GM12878 (cell line): ENCODE measurements at regions not wholly inside any gene's neighbourhood (a gene's known extent, or its start where the extent isn't known, plus 50 kb on each side); places are given as distances from the start of the nearest gene placed in this dataset.

Experiments used
- ATAC-seq: fragments of 200-7000 bp; cut with Tn5 transposase; 3 replicates; pipeline ENCODE4 v1.9.1; 2020; ENCODE audit warnings: mild to moderate bottlenecking, moderate library complexity
- BruUV-seq: library from RNA; stranded (reverse); fragments of 400-500 nt; replicated peaks from 2 replicates; lab custom pipeline; 2021; lab: Mats Ljungman, UMichigan
- CTCF ChIA-PET: fragments of 300-600 bp; sonication (Branson Sonifier 250); formaldehyde crosslinking; extraction: SDS; loops from one replicate; lab custom pipeline; 2021; ENCODE audit warnings: inconsistent platforms; lab: Yijun Ruan, JAX
- POLR2A ChIA-PET: fragments of 350-600 bp; formaldehyde crosslinking; extraction: SDS; loops from one replicate; lab custom pipeline; 2021; ENCODE audit warnings: inconsistent platforms; lab: Charles Lee
- RAD21 ChIA-PET: fragments of 300-600 bp; sonication (Branson Sonifier 250); formaldehyde crosslinking; loops from one replicate; lab custom pipeline; 2023; ENCODE audit warnings: antibody characterized with exemption; ENCODE audit not compliant: unreplicated experiment; lab: Charles Lee
- SMC1A ChIA-PET: fragments of 300-600 bp; sonication (Branson Sonifier 250); formaldehyde crosslinking; loops from one replicate; lab custom pipeline; 2023; ENCODE audit not compliant: unreplicated experiment, uncharacterized antibody; lab: Charles Lee
- DNase-seq: peaks from one replicate; pipeline ENCODE4 v3.0.0-alpha.2; 2011; ENCODE audit warnings: low read depth, low spot score
- FAIRE-seq: peaks from 3 replicates; lab custom pipeline; 2011; peaks lifted over from hg19 to GRCh38; lab: Jason Lieb, UNC
- H2AFZ ChIP-seq: 2 replicates; pipeline ENCODE4 v1.6.0; 2011; ENCODE audit warnings: low read depth, low read length, control low read depth; ENCODE audit not compliant: control insufficient read depth
- H3K27ac ChIP-seq: 2 replicates; pipeline ENCODE4 v1.5.1; 2011; ENCODE audit warnings: control low read depth; ENCODE audit not compliant: control insufficient read depth, insufficient read depth
- H3K27me3 ChIP-seq, 2 experiments: replicated peaks in 1 of 2; 2 replicates each; pipeline versions ENCODE4 v1.6.0 to v1.6.1; 2011; ENCODE audit warnings: low read length in 1 of 2; ENCODE audit not compliant: control insufficient read depth in 2 of 2, insufficient read depth in 2 of 2
- H3K36me3 ChIP-seq, 2 experiments: 2 replicates each; pipeline ENCODE4 v1.5.1; 2011; ENCODE audit warnings: low read length in 1 of 2; ENCODE audit not compliant: control insufficient read depth in 2 of 2, insufficient read depth in 2 of 2
- H3K4me1 ChIP-seq: 2 replicates; pipeline ENCODE4 v1.6.1; 2011; ENCODE audit warnings: mild to moderate bottlenecking, low read length, moderate library complexity, mixed read lengths; ENCODE audit not compliant: control insufficient read depth, insufficient read depth
- H3K4me2 ChIP-seq: 2 replicates; pipeline ENCODE4 v1.6.0; 2011; ENCODE audit warnings: control low read depth; ENCODE audit not compliant: control insufficient read depth, insufficient read depth
- H3K4me3 ChIP-seq: fragments of 200-600 bp; sonication (generic); 2 replicates; pipeline ENCODE4 v1.5.1; 2016
- H3K79me2 ChIP-seq: 2 replicates; pipeline ENCODE4 v1.6.0; 2011; ENCODE audit warnings: low read length; ENCODE audit not compliant: control insufficient read depth, insufficient read depth
- H3K9ac ChIP-seq: 2 replicates; pipeline ENCODE4 v1.8.0; 2011; ENCODE audit warnings: low read length, control low read depth, mixed read lengths; ENCODE audit not compliant: control insufficient read depth, insufficient read depth
- H3K9me3 ChIP-seq: replicated peaks from 3 replicates; pipeline ENCODE4 v1.5.1; 2011; ENCODE audit warnings: mild to moderate bottlenecking, low read length; ENCODE audit not compliant: control insufficient read depth, insufficient read depth
- H4K20me1 ChIP-seq: 2 replicates; pipeline ENCODE4 v1.6.0; 2011; ENCODE audit not compliant: control insufficient read depth, insufficient read depth
- BHLHE40 ChIP-seq, 2 experiments: fragments of 450-650 bp in 1 of 2; IDR thresholded peaks; 2 replicates each; pipeline ENCODE4 v1.6.1; 2011 to 2017; ENCODE audit warnings: low read depth in 2 of 2, borderline replicate concordance in 1 of 2, improper control_type of control experiment in 1 of 2, low read length in 1 of 2, mild to moderate bottlenecking in 1 of 2
- BRCA1 ChIP-seq: IDR thresholded peaks from 2 replicates; pipeline ENCODE4 v1.6.1; 2011; ENCODE audit warnings: low read depth, low read length, improper control_type of control experiment
- DPF2 ChIP-seq: fragments of 450-650 bp; IDR thresholded peaks from 2 replicates; pipeline ENCODE4 v1.6.1; 2017; ENCODE audit warnings: mild to moderate bottlenecking
- ESRRA ChIP-seq: IDR thresholded peaks from 2 replicates; pipeline ENCODE4 v1.6.1; 2012; ENCODE audit warnings: mild to moderate bottlenecking, low read length, improper control_type of control experiment
- GATAD2B ChIP-seq: fragments of 450-650 bp; conservative IDR thresholded peaks from 2 replicates; pipeline ENCODE4 v1.6.1; 2017; ENCODE audit warnings: low read depth, mild to moderate bottlenecking, moderate library complexity
- HDAC2 ChIP-seq: fragments of 200-600 bp; sonication (generic); IDR thresholded peaks from 2 replicates; pipeline ENCODE4 v1.6.1; 2017
- SUPT20H ChIP-seq: IDR thresholded peaks from 2 replicates; pipeline ENCODE4 v1.6.1; 2011; ENCODE audit warnings: low read depth, mild to moderate bottlenecking, low read length, moderate library complexity, borderline replicate concordance; ENCODE audit not compliant: control insufficient read depth
- TARDBP ChIP-seq: IDR thresholded peaks from 2 replicates; pipeline ENCODE4 v1.6.1; 2016; ENCODE audit warnings: borderline replicate concordance
- WRNIP1 ChIP-seq: IDR thresholded peaks from 2 replicates; pipeline ENCODE4 v1.6.1; 2011; ENCODE audit warnings: low read depth, low read length, improper control_type of control experiment, borderline replicate concordance
- ZNF24 ChIP-seq: fragments of 450-650 bp; IDR thresholded peaks from 2 replicates; pipeline ENCODE4 v1.6.1; 2017; ENCODE audit warnings: antibody characterized with exemption, mild to moderate bottlenecking
- WGBS: methylation state at CpG from one replicate; pipeline ENCODE4 v1.1.6; 2016; ENCODE audit warnings: low lambda C conversion rate; ENCODE audit not compliant: insufficient replicate concordance, insufficient coverage; ENCODE audit errors: missing lambda C conversion rate; 5-methylcytosine and 5-hydroxymethylcytosine counted together
- in situ Hi-C: fragments of 300-500 bp; cut with MboI; formaldehyde crosslinking; loops from 9 replicates; pipeline ENCODE4 v1.14.3; 2018; ENCODE audit warnings: mixed read lengths
- intact Hi-C: fragments of 100-400 bp; cut with micrococcal nuclease; formaldehyde crosslinking; loops from one replicate; pipeline ENCODE4 v1.14.2; 2022; ENCODE audit not compliant: unreplicated experiment
- TF ChIP-seq, protein P1 (sequence below): fragments of 450-650 bp; IDR thresholded peaks from 2 replicates; pipeline ENCODE4 v1.6.1; 2017; ENCODE audit warnings: antibody characterized with exemption, mild to moderate bottlenecking, moderate library complexity
- TF ChIP-seq, protein P2 (sequence below): fragments of 150-350 bp; IDR thresholded peaks from 2 replicates; pipeline ENCODE4 v1.6.1; 2014; ENCODE audit warnings: mild to moderate bottlenecking, low read depth, low read length

DNA sequence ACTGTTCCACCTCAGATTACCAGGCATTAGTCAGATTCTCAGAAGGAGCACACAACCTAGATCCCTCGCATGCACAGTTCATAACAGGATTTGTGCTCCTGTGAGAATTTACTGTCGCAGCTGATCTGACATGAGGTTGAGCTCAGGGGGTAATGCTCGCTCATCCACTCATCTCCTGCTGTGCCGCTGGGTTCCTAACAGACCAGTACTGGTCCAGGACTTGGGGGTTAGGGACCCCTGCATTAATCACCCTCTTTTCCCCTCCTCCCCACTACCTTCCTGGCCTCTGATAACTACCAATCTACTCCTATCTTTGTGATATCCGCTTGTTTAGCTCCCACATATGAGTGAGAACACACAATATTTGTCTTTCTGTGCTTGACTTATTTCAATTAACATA is 83.5 kb upstream of the FSHB start:
- in situ Hi-C loops (no loop called here), intact Hi-C loops (no loop called here)
- H3K27me3 ChIP-seq, result no peaks in the 10 kb centered on the region
- DNase-seq, result no peak
- no peak for FAIRE-seq
- H2AFZ ChIP-seq, result no peak overlapping the region
- no peak for ATAC-seq
- H3K9me3 ChIP-seq, result no peaks in the 10 kb centered on the region
- H3K4me3 ChIP-seq, result no peak overlapping the region
- H3K36me3 ChIP-seq, result no peaks in the 10 kb centered on the region
- SMC1A ChIA-PET, result no interaction called here
- POLR2A ChIA-PET, result no interaction called here
- no peaks in the 10 kb centered on the region for H4K20me1 ChIP-seq
- no TSS peak for BruUV-seq
- CTCF ChIA-PET, result interaction anchor here (0.5 kb wide), 1 partner anchor 1127 kb away, joined by 3 read pairs; no protein-coding TSS in a partner anchor
- no peak overlapping the region for H3K4me2 ChIP-seq
- no peak overlapping the region for H3K27ac ChIP-seq
- WGBS, result 35% methylated on average over 5 of the region's 5 CpGs
- H3K9ac ChIP-seq, result no peak overlapping the region
- RAD21 ChIA-PET, result no interaction called here
- H3K79me2 ChIP-seq, result no peaks in the 10 kb centered on the region
- TF ChIP-seq WRNIP1 (no peak), ZNF24 (no peak), DPF2 (no peak), GATAD2B (no peak), TARDBP (no peak)
- no peaks in the 10 kb centered on the region for H3K4me1 ChIP-seq

GRCh38 chr11:30149998-30150397 is 80.8 kb upstream of the FSHB start:
- ATAC-seq (no peak), FAIRE-seq (no peak), DNase-seq (no peak)
- no peaks in the 10 kb centered on the region for H3K36me3 ChIP-seq
- H3K4me3 ChIP-seq, result no peak overlapping the region
- intact Hi-C loops, result no loop called here
- WGBS, result 0% methylated on average over 1 of the region's 1 CpG
- no peaks in the 10 kb centered on the region for H3K79me2 ChIP-seq
- ChIA-PET POLR2A (no interaction called here), SMC1A (interaction anchor here (1.0 to 1.5 kb wide), 3 partner anchors 9 to 22 kb away, joined by 3 to 4 read pairs (median 4); no protein-coding TSS in a partner anchor), CTCF (interaction anchor here (2.6 kb wide), 1 partner anchor 22 kb away, joined by 7 read pairs; no protein-coding TSS in a partner anchor), RAD21 (interaction anchor here (1.1 kb wide), 1 partner anchor 26 kb away, joined by 3 read pairs; no protein-coding TSS in a partner anchor)
- H3K27ac ChIP-seq, result no peak overlapping the region
- H2AFZ ChIP-seq, result no peak overlapping the region
- no peak overlapping the region for H3K9ac ChIP-seq
- H3K27me3 ChIP-seq, result no peaks in the 10 kb centered on the region; a peak in 1 of 4 replicates
- in situ Hi-C loops, result no loop called here
- no peak overlapping the region for H3K4me2 ChIP-seq
- no TSS peak for BruUV-seq
- H4K20me1 ChIP-seq, result no peaks in the 10 kb centered on the region
- no peaks in the 10 kb centered on the region for H3K4me1 ChIP-seq
- H3K9me3 ChIP-seq, result no peaks in the 10 kb centered on the region
- no peak for TF ChIP-seq HDAC2
- TF ChIP-seq SUPT20H, result no peak
- TF ChIP-seq ESRRA, result no peak
- no peak for TF ChIP-seq BHLHE40 (IDR thresholded peaks at IDR 0.05; ENCODE audit: borderline replicate concordance in 1 of 2, low read depth in 2 of 2, low read length in 1 of 2)
- TF ChIP-seq, protein P1, sequence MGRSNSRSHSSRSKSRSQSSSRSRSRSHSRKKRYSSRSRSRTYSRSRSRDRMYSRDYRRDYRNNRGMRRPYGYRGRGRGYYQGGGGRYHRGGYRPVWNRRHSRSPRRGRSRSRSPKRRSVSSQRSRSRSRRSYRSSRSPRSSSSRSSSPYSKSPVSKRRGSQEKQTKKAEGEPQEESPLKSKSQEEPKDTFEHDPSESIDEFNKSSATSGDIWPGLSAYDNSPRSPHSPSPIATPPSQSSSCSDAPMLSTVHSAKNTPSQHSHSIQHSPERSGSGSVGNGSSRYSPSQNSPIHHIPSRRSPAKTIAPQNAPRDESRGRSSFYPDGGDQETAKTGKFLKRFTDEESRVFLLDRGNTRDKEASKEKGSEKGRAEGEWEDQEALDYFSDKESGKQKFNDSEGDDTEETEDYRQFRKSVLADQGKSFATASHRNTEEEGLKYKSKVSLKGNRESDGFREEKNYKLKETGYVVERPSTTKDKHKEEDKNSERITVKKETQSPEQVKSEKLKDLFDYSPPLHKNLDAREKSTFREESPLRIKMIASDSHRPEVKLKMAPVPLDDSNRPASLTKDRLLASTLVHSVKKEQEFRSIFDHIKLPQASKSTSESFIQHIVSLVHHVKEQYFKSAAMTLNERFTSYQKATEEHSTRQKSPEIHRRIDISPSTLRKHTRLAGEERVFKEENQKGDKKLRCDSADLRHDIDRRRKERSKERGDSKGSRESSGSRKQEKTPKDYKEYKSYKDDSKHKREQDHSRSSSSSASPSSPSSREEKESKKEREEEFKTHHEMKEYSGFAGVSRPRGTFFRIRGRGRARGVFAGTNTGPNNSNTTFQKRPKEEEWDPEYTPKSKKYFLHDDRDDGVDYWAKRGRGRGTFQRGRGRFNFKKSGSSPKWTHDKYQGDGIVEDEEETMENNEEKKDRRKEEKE, result no peak
- TF ChIP-seq, protein P2, sequence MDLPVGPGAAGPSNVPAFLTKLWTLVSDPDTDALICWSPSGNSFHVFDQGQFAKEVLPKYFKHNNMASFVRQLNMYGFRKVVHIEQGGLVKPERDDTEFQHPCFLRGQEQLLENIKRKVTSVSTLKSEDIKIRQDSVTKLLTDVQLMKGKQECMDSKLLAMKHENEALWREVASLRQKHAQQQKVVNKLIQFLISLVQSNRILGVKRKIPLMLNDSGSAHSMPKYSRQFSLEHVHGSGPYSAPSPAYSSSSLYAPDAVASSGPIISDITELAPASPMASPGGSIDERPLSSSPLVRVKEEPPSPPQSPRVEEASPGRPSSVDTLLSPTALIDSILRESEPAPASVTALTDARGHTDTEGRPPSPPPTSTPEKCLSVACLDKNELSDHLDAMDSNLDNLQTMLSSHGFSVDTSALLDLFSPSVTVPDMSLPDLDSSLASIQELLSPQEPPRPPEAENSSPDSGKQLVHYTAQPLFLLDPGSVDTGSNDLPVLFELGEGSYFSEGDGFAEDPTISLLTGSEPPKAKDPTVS, result no peak
- no peak for TF ChIP-seq BRCA1
